ENCODE measurements at regions not wholly inside any gene's neighbourhood (a gene's known extent, or its start where the extent isn't known, plus 50 kb on each side); places are given as distances from the start of the nearest gene placed in this dataset.

- Histone ChIP-seq H3K27me3 (ENCODE audit: control insufficient read depth, insufficient read depth, low read length) (no peaks in the 10 kb centered on the region), H3K4me1 (ENCODE audit: control insufficient read depth, insufficient read depth, low read length) (no peaks in the 10 kb centered on the region), H3K9me3 (ENCODE audit: control insufficient read depth, insufficient read depth, low read length) (no peaks in the 10 kb centered on the region), H3K9ac (ENCODE audit: low read depth, low read length) (no peak overlapping the region), H3K27ac (ENCODE audit: low read depth, low read length) (no peak overlapping the region), H3K36me3 (ENCODE audit: control insufficient read depth, insufficient read depth, low read length) (no peaks in the 10 kb centered on the region), H3K4me3 (ENCODE audit: low read depth, low read length) (no peak overlapping the region)
Observed at GRCh38 chr16:79498928-79499327, 101.6 kb downstream of the MAF start.

GRCh38 chr16:79497606-79498350 lies 102.8 kb downstream of the MAF start:
- no peak overlapping the region for H3K4me3 ChIP-seq (ENCODE audit: low read depth, low read length)
- no peaks in the 10 kb centered on the region for H3K27me3 ChIP-seq (ENCODE audit: control insufficient read depth, insufficient read depth, low read length)
- H3K27ac ChIP-seq (ENCODE audit: low read depth, low read length) = no peak overlapping the region
- H3K9ac ChIP-seq (ENCODE audit: low read depth, low read length) = no peak overlapping the region
- no peaks in the 10 kb centered on the region for H3K9me3 ChIP-seq (ENCODE audit: control insufficient read depth, insufficient read depth, low read length)
- H3K36me3 ChIP-seq (ENCODE audit: control insufficient read depth, insufficient read depth, low read length) = no peaks in the 10 kb centered on the region
- no peaks in the 10 kb centered on the region for H3K4me1 ChIP-seq (ENCODE audit: control insufficient read depth, insufficient read depth, low read length)

GRCh38 chr16:79493911-79494310 lies 106.6 kb downstream of the MAF start:
- H3K4me3 ChIP-seq (ENCODE audit: low read depth, low read length) = no peak overlapping the region
- no peaks in the 10 kb centered on the region for H3K9me3 ChIP-seq (ENCODE audit: control insufficient read depth, insufficient read depth, low read length)
- no peaks in the 10 kb centered on the region for H3K4me1 ChIP-seq (ENCODE audit: control insufficient read depth, insufficient read depth, low read length)
- no peaks in the 10 kb centered on the region for H3K27me3 ChIP-seq (ENCODE audit: control insufficient read depth, insufficient read depth, low read length)
- H3K36me3 ChIP-seq (ENCODE audit: control insufficient read depth, insufficient read depth, low read length) = no peaks in the 10 kb centered on the region
- no peak overlapping the region for H3K9ac ChIP-seq (ENCODE audit: low read depth, low read length)
- no peak overlapping the region for H3K27ac ChIP-seq (ENCODE audit: low read depth, low read length)

GRCh38 chr16:79492036-79492435 lies 108.5 kb downstream of the MAF start:
- Histone ChIP-seq H3K27me3 (ENCODE audit: control insufficient read depth, insufficient read depth, low read length) (no peaks in the 10 kb centered on the region), H3K9ac (ENCODE audit: low read depth, low read length) (no peak overlapping the region), H3K4me3 (ENCODE audit: low read depth, low read length) (no peak overlapping the region), H3K27ac (ENCODE audit: low read depth, low read length) (no peak overlapping the region), H3K36me3 (ENCODE audit: control insufficient read depth, insufficient read depth, low read length) (no peaks in the 10 kb centered on the region), H3K9me3 (ENCODE audit: control insufficient read depth, insufficient read depth, low read length) (no peaks in the 10 kb centered on the region), H3K4me1 (ENCODE audit: control insufficient read depth, insufficient read depth, low read length) (no peaks in the 10 kb centered on the region)

DNA sequence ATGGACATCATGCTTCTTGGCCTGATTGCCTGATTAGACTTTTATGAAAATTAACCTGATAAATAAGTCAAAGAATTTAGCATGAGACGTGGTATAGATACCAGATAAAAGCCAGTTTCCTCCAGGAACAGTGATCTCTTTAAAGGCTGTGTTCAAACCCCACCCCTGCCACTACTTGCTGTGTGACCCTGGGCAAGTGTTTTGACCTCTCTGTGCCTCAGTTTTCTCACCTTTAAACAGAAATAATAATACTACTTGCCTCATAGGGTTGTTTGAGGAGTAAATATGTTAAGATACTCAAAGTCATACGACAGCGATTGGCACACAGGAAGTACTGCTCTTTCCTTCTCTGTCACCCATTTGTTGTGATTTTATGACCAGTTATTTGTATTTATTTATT lies 115.5 kb downstream of the MAF start:
- no peaks in the 10 kb centered on the region for H3K4me1 ChIP-seq (ENCODE audit: control insufficient read depth, insufficient read depth, low read length)
- no peaks in the 10 kb centered on the region for H3K27me3 ChIP-seq (ENCODE audit: control insufficient read depth, insufficient read depth, low read length)
- no peak overlapping the region for H3K9ac ChIP-seq (ENCODE audit: low read depth, low read length)
- H3K36me3 ChIP-seq (ENCODE audit: control insufficient read depth, insufficient read depth, low read length) = no peaks in the 10 kb centered on the region
- no peak overlapping the region for H3K27ac ChIP-seq (ENCODE audit: low read depth, low read length)
- H3K4me3 ChIP-seq (ENCODE audit: low read depth, low read length) = no peak overlapping the region
- H3K9me3 ChIP-seq (ENCODE audit: control insufficient read depth, insufficient read depth, low read length) = no peaks in the 10 kb centered on the region

DNA sequence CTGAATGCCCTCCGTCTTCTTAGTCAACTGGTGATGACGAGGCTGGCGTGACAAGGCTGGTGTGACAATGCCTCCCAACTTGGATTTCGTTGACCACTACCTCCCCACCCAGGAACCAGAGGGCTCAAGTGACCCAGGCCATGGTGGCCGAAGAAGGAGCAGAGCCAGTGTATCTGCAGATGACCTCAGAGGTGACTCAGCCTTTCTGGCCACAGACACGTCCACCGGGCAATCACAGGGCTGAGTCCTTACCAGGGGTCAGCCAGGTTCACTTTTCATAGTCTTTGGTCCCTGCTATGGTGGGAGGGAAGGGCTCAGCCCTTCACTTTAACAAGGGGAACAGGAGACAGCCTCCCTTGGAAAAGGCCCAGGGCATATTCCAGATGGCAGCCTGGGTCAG lies 116.3 kb downstream of the MAF start:
- Histone ChIP-seq H3K4me3 (ENCODE audit: low read depth, low read length) (no peak overlapping the region), H3K27me3 (ENCODE audit: control insufficient read depth, insufficient read depth, low read length) (no peaks in the 10 kb centered on the region), H3K9me3 (ENCODE audit: control insufficient read depth, insufficient read depth, low read length) (no peaks in the 10 kb centered on the region), H3K9ac (ENCODE audit: low read depth, low read length) (no peak overlapping the region), H3K4me1 (ENCODE audit: control insufficient read depth, insufficient read depth, low read length) (no peaks in the 10 kb centered on the region), H3K27ac (ENCODE audit: low read depth, low read length) (no peak overlapping the region), H3K36me3 (ENCODE audit: control insufficient read depth, insufficient read depth, low read length) (no peaks in the 10 kb centered on the region)

- no peak overlapping the region for H3K9ac ChIP-seq (ENCODE audit: low read depth, low read length)
- H3K9me3 ChIP-seq (ENCODE audit: control insufficient read depth, insufficient read depth, low read length) = no peaks in the 10 kb centered on the region
- no peak overlapping the region for H3K27ac ChIP-seq (ENCODE audit: low read depth, low read length)
- no peaks in the 10 kb centered on the region for H3K27me3 ChIP-seq (ENCODE audit: control insufficient read depth, insufficient read depth, low read length)
- H3K36me3 ChIP-seq (ENCODE audit: control insufficient read depth, insufficient read depth, low read length) = no peaks in the 10 kb centered on the region
- H3K4me3 ChIP-seq (ENCODE audit: low read depth, low read length) = no peak overlapping the region
- no peaks in the 10 kb centered on the region for H3K4me1 ChIP-seq (ENCODE audit: control insufficient read depth, insufficient read depth, low read length)
Observed at GRCh38 chr16:79483336-79483735, 117.2 kb downstream of the MAF start.

DNA sequence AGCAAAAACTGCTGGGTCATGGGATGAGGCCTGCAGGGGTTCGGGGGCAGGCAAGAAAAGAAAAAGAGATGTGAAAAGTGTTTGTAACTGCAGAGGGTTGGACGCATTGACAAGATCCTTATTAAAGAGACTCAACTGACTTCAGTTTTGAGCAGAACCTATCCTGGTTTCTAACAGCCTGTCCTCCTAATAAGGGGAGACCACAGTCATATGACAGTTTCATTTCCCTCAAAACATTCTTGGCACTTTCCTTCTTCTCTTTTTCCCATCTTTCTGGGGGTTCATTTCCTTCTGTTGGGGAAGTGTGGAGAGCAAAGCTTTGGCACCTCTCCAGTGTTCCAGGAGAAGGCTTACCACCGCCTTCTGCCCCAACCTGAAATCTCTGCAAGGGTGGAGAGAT lies 118.5 kb downstream of the MAF start:
- no peaks in the 10 kb centered on the region for H3K27me3 ChIP-seq (ENCODE audit: control insufficient read depth, insufficient read depth, low read length)
- no peak overlapping the region for H3K27ac ChIP-seq (ENCODE audit: low read depth, low read length)
- no peak overlapping the region for H3K4me3 ChIP-seq (ENCODE audit: low read depth, low read length)
- no peaks in the 10 kb centered on the region for H3K36me3 ChIP-seq (ENCODE audit: control insufficient read depth, insufficient read depth, low read length)
- no peaks in the 10 kb centered on the region for H3K4me1 ChIP-seq (ENCODE audit: control insufficient read depth, insufficient read depth, low read length)
- no peak overlapping the region for H3K9ac ChIP-seq (ENCODE audit: low read depth, low read length)
- H3K9me3 ChIP-seq (ENCODE audit: control insufficient read depth, insufficient read depth, low read length) = no peaks in the 10 kb centered on the region

GRCh38 chr16:79480929-79481328 lies 119.6 kb downstream of the MAF start:
- Histone ChIP-seq H3K36me3 (ENCODE audit: control insufficient read depth, insufficient read depth, low read length) (no peaks in the 10 kb centered on the region), H3K4me3 (ENCODE audit: low read depth, low read length) (no peak overlapping the region), H3K9ac (ENCODE audit: low read depth, low read length) (no peak overlapping the region), H3K9me3 (ENCODE audit: control insufficient read depth, insufficient read depth, low read length) (no peaks in the 10 kb centered on the region), H3K27me3 (ENCODE audit: control insufficient read depth, insufficient read depth, low read length) (no peaks in the 10 kb centered on the region), H3K4me1 (ENCODE audit: control insufficient read depth, insufficient read depth, low read length) (no peaks in the 10 kb centered on the region), H3K27ac (ENCODE audit: low read depth, low read length) (no peak overlapping the region)

DNA sequence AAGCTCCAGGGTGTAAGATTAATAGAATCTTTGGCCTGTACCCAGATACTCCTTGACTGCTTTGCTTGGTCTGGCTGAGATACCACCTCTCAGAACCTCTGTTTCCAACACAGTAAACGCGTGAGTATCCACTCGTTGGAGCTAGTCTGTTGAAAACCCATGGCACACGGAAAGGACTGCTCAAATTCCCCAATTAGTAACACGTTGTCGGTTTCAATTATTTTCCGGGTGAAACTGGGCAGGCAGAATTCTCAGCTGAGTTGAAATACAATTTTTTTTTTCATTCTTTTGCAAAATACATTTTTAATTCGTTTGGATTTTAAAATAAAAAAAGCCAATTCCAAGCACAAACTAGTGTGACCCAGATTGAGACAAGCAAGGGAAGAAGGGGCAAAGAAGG lies 120.5 kb downstream of the MAF start:
- Histone ChIP-seq H3K27me3 (ENCODE audit: control insufficient read depth, insufficient read depth, low read length) (no peaks in the 10 kb centered on the region), H3K9me3 (ENCODE audit: control insufficient read depth, insufficient read depth, low read length) (no peaks in the 10 kb centered on the region), H3K36me3 (ENCODE audit: control insufficient read depth, insufficient read depth, low read length) (no peaks in the 10 kb centered on the region), H3K9ac (ENCODE audit: low read depth, low read length) (no peak overlapping the region), H3K27ac (ENCODE audit: low read depth, low read length) (no peak overlapping the region), H3K4me1 (ENCODE audit: control insufficient read depth, insufficient read depth, low read length) (no peaks in the 10 kb centered on the region), H3K4me3 (ENCODE audit: low read depth, low read length) (no peak overlapping the region)

DNA sequence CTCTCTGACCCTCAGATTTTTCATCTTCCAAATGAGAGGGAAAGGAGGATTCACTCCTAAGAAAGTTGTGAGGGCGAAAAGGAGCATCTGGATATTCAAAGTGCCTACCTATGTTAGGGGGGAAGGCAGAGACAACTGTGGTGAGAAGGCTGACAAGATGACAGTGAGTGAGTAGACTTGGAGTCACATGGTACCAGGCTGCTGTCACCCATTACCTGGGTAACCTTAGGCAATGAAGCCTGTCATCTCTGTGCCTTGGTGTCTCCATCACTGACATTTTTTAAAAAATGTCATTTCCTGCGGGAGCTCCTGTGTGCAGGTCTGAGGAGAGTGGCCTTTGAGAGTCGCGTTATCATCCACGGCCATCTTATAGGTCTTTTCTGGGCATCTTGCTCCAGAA lies 124.0 kb downstream of the MAF start:
- Histone ChIP-seq H3K9ac (ENCODE audit: low read depth, low read length) (no peak overlapping the region), H3K27me3 (ENCODE audit: control insufficient read depth, insufficient read depth, low read length) (no peaks in the 10 kb centered on the region), H3K36me3 (ENCODE audit: control insufficient read depth, insufficient read depth, low read length) (no peaks in the 10 kb centered on the region), H3K27ac (ENCODE audit: low read depth, low read length) (no peak overlapping the region), H3K4me1 (ENCODE audit: control insufficient read depth, insufficient read depth, low read length) (no peaks in the 10 kb centered on the region), H3K9me3 (ENCODE audit: control insufficient read depth, insufficient read depth, low read length) (no peaks in the 10 kb centered on the region), H3K4me3 (ENCODE audit: low read depth, low read length) (no peak overlapping the region)
